ENCODE measurements at regions not wholly inside any gene's neighbourhood (a gene's known extent, or its start where the extent isn't known, plus 50 kb on each side); places are given as distances from the start of the nearest gene placed in this dataset.

DNA sequence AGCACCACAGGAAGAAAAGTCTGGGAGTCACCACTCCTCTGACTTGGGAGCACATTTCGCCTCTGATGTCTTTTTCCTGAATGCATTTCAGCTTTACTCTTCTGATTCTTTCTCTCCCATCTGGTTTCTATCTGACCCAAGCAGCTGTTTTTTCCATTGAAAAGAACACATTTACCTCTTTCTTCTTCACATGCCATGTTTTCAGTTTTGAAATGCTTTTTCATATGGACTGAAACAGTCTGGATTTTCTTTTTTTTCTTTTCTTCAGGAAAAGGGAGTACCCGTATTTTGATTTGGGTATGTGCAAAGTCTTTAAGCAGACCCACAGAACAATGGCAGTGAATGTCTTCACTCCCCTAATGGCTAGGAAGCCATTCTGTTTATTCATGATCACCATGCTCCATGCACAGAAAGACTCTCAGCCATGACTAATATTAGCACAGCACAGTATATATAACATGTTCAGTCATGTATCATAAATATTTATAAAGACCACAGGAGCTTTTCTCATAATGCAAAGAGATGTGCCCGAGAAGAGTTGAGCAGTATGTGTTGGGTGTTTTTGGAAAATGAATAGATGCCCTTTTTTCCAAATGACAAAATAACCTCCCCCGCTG lies 82.7 kb upstream of the LRIG1 start:
- no peak overlapping the region for H3K27ac Mint-ChIP-seq (ENCODE audit: unreplicated experiment)
- TF ChIP-seq, protein P1, sequence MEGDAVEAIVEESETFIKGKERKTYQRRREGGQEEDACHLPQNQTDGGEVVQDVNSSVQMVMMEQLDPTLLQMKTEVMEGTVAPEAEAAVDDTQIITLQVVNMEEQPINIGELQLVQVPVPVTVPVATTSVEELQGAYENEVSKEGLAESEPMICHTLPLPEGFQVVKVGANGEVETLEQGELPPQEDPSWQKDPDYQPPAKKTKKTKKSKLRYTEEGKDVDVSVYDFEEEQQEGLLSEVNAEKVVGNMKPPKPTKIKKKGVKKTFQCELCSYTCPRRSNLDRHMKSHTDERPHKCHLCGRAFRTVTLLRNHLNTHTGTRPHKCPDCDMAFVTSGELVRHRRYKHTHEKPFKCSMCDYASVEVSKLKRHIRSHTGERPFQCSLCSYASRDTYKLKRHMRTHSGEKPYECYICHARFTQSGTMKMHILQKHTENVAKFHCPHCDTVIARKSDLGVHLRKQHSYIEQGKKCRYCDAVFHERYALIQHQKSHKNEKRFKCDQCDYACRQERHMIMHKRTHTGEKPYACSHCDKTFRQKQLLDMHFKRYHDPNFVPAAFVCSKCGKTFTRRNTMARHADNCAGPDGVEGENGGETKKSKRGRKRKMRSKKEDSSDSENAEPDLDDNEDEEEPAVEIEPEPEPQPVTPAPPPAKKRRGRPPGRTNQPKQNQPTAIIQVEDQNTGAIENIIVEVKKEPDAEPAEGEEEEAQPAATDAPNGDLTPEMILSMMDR (IDR thresholded peaks at IDR 0.05), result no peak
- H3K4me3 Mint-ChIP-seq (ENCODE audit: unreplicated experiment), result no peak overlapping the region
- no peaks in the 10 kb centered on the region for H3K27me3 Mint-ChIP-seq (ENCODE audit: unreplicated experiment)
- peaks cover 8% of the 10 kb centered on the region for H3K4me1 Mint-ChIP-seq (ENCODE audit: unreplicated experiment)
- DNase-seq (ENCODE audit: extremely low spot score, unreplicated experiment), result no peak
- no peaks in the 10 kb centered on the region for H3K36me3 Mint-ChIP-seq (ENCODE audit: unreplicated experiment)
- H3K9me3 Mint-ChIP-seq (ENCODE audit: unreplicated experiment), result peaks cover 5% of the 10 kb centered on the region

DNA sequence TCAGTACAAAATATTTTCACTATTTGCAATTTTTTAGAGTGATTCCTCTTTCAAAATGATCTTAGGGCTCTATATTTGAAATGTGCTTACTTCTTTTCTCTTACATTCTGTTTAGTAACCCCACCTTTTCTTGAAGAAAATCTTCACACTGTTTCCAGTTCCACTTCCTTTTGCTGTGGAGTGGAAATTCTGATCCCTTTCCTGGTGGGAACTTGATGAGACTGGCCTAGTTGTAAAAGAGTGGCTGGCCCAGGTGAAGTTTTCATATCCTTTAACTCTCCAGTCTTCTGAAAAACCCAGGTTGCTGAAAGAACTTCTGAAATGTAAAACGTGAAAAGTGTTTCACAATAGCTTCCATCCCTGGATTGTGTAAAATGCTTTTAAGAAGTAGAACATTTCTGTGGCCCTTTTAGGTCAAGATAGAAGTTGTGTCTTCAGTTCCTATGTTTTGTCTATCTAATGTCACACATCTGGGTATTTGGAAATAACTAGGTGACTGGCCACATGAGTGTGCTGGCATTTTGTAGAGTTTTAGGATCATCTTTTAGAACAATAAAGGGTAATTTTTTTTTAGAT lies 84.8 kb upstream of the LRIG1 start:
- Mint-ChIP-seq H3K4me1 (ENCODE audit: unreplicated experiment) (peaks cover 15% of the 10 kb centered on the region), H3K27ac (ENCODE audit: unreplicated experiment) (no peak overlapping the region), H3K36me3 (ENCODE audit: unreplicated experiment) (no peaks in the 10 kb centered on the region), H3K27me3 (ENCODE audit: unreplicated experiment) (no peaks in the 10 kb centered on the region), H3K9me3 (ENCODE audit: unreplicated experiment) (no peaks in the 10 kb centered on the region), H3K4me3 (ENCODE audit: unreplicated experiment) (no peak overlapping the region)
- TF ChIP-seq, protein P1 (IDR thresholded peaks at IDR 0.05), result no peak
- DNase-seq (ENCODE audit: extremely low spot score, unreplicated experiment), result no peak

DNA sequence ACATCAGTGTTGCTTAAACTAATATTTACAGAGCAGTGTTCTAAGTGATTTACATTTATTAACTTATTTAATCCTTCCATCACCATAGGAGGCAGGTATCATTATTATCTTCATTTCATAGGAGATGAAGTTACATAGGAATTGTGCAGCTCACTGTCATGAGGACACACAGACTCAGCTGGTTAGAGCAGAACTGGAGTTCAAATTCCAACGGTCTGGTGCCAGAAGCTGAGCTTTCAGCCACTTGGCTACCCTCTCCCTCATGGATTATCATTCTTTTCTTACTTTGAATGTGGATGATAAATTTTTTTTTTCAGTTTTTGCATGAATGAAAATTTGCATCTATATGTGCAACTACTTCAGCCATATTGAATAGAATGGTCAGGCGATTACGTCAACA lies 86.0 kb upstream of the LRIG1 start:
- TF ChIP-seq, protein P1 (IDR thresholded peaks at IDR 0.05), result no peak
- Mint-ChIP-seq H3K27ac (ENCODE audit: unreplicated experiment) (no peak overlapping the region), H3K4me1 (ENCODE audit: unreplicated experiment) (peaks cover 21% of the 10 kb centered on the region), H3K36me3 (ENCODE audit: unreplicated experiment) (no peaks in the 10 kb centered on the region), H3K4me3 (ENCODE audit: unreplicated experiment) (no peak overlapping the region), H3K27me3 (ENCODE audit: unreplicated experiment) (no peaks in the 10 kb centered on the region), H3K9me3 (ENCODE audit: unreplicated experiment) (no peaks in the 10 kb centered on the region)
- DNase-seq (ENCODE audit: extremely low spot score, unreplicated experiment), result no peak

DNA sequence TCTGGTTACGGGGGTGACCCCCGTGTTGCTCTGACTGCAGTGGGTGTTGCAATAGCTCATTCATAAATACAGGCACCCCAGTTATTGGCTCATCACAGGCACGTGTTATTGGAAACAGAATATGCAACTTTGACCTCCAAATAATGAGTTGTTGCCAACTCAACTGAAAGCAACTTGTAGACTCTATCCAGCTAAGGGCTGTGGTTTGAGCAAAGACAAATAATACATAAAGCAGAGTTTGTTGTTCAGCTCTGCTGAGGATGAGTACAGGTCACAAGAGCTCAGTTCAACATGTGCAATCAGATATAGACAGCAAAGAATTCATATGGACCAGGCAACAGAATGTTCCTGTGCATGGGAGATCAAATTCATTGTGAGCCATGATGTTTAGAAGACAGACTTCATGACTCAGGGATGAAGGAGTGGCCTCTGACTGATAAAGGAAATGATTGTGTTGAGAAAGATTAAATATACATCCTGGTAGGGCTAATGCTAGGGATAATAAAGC lies 87.6 kb upstream of the LRIG1 start:
- TF ChIP-seq, protein P1 (IDR thresholded peaks at IDR 0.05), result no peak
- H3K4me1 Mint-ChIP-seq (ENCODE audit: unreplicated experiment), result peaks cover 34% of the 10 kb centered on the region
- no peaks in the 10 kb centered on the region for H3K27me3 Mint-ChIP-seq (ENCODE audit: unreplicated experiment)
- H3K36me3 Mint-ChIP-seq (ENCODE audit: unreplicated experiment), result no peaks in the 10 kb centered on the region
- no peak for DNase-seq (ENCODE audit: extremely low spot score, unreplicated experiment)
- H3K4me3 Mint-ChIP-seq (ENCODE audit: unreplicated experiment), result no peak overlapping the region
- no peak overlapping the region for H3K27ac Mint-ChIP-seq (ENCODE audit: unreplicated experiment)
- no peaks in the 10 kb centered on the region for H3K9me3 Mint-ChIP-seq (ENCODE audit: unreplicated experiment)

DNA sequence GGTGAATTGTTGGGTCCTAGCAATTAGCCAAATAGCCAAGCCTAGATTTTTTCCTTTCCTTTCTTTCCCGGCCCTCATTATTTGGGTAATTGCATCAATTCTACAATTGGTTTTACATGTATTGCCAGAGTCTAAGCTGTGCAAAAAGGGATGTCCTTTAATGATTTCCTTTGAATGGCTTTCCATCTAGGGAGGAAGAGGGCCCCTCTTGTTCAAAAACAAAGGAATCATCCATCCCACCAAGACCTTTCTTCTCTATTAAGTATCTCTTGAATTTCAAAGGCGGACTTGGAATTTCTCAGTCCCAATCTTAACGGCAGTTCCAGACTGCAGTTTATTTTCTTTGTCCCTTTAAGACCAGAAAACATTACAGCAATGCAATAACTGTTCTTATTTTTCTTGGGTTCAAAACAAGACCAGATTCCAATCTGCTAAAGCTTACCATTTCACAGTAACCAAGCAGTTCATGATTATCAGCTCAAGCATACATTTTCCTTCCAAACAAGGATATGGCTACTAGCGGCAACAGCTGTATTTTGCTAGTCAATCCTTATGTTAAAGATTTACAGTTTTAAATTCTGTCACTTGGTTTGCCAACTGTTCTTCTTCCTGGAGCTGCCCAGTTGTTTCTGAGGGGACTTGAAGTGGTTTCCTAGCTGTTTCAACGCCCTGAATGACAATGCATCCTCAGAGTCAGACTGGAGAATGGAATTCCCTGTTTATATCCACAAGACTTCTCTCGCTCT lies 91.4 kb upstream of the LRIG1 start:
- TF ChIP-seq, protein P1 (IDR thresholded peaks at IDR 0.05), result no peak
- H3K36me3 Mint-ChIP-seq (ENCODE audit: unreplicated experiment), result no peaks in the 10 kb centered on the region
- DNase-seq (ENCODE audit: extremely low spot score, unreplicated experiment), result no peak
- no peaks in the 10 kb centered on the region for H3K9me3 Mint-ChIP-seq (ENCODE audit: unreplicated experiment)
- no peaks in the 10 kb centered on the region for H3K27me3 Mint-ChIP-seq (ENCODE audit: unreplicated experiment)
- H3K4me3 Mint-ChIP-seq (ENCODE audit: unreplicated experiment), result no peak overlapping the region
- peaks cover 39% of the 10 kb centered on the region for H3K4me1 Mint-ChIP-seq (ENCODE audit: unreplicated experiment)
- H3K27ac Mint-ChIP-seq (ENCODE audit: unreplicated experiment), result peak overlapping the region; percentile 25

Measured in osteocyte (in vitro differentiated cells).